A549 (cell line): ENCODE measurements at regions not wholly inside any gene's neighbourhood (a gene's known extent, or its start where the extent isn't known, plus 50 kb on each side); places are given as distances from the start of the nearest gene placed in this dataset.

Source experiments
- EP300 ChIP-seq, 2 experiments: fragments of >200 bp; sonication (Bioruptor Twin); formaldehyde crosslinking; IDR thresholded peaks; 2 replicates in 1 of 2; 3 replicates in 1 of 2; pipeline ENCODE4 v1.6.1; 2016 to 2017
- FOSB ChIP-seq: fragments of 250-450 bp; sonication (Bioruptor Pico); IDR thresholded peaks from 2 replicates; pipeline ENCODE4 v1.5.0; 2020; ENCODE audit warnings: mild to moderate bottlenecking, moderate library complexity
- MYC ChIP-seq: IDR thresholded peaks from 2 replicates; pipeline ENCODE4 v1.6.1; 2012; ENCODE audit warnings: mild to moderate bottlenecking, inconsistent platforms, low read length, improper control_type of control experiment, borderline replicate concordance
- POLR2AphosphoS2 ChIP-seq: conservative IDR thresholded peaks from 2 replicates; pipeline ENCODE4 v1.6.1; 2012; ENCODE audit warnings: low read length, improper control_type of control experiment, inconsistent platforms
- RAD21 ChIP-seq, 2 experiments: fragments of >200 bp in 1 of 2; sonication (Bioruptor Twin) in 1 of 2; formaldehyde crosslinking in 1 of 2; IDR thresholded peaks in 1 of 2; conservative IDR thresholded peaks in 1 of 2; 2 replicates in 1 of 2; 3 replicates in 1 of 2; pipeline ENCODE4 v1.6.1; 2012 to 2018; ENCODE audit warnings: inconsistent platforms in 1 of 2
- ZSCAN20 ChIP-seq: fragments of 250-450 bp; sonication (Bioruptor Pico); IDR thresholded peaks from 2 replicates; pipeline ENCODE4 v1.8.0; 2022; ENCODE audit warnings: mild to moderate bottlenecking, moderate library complexity
- TF ChIP-seq, protein P1 (sequence below): fragments of 250-450 bp; sonication (Bioruptor Pico); IDR thresholded peaks from 2 replicates; pipeline ENCODE4 v1.5.0; 2020; ENCODE audit warnings: low read depth, mild to moderate bottlenecking, moderate library complexity
- TF ChIP-seq, protein P2 (sequence below): fragments of >200 bp; sonication (Bioruptor Twin); formaldehyde crosslinking; IDR thresholded peaks from 3 replicates; pipeline ENCODE4 v1.5.1; 2016

DNA sequence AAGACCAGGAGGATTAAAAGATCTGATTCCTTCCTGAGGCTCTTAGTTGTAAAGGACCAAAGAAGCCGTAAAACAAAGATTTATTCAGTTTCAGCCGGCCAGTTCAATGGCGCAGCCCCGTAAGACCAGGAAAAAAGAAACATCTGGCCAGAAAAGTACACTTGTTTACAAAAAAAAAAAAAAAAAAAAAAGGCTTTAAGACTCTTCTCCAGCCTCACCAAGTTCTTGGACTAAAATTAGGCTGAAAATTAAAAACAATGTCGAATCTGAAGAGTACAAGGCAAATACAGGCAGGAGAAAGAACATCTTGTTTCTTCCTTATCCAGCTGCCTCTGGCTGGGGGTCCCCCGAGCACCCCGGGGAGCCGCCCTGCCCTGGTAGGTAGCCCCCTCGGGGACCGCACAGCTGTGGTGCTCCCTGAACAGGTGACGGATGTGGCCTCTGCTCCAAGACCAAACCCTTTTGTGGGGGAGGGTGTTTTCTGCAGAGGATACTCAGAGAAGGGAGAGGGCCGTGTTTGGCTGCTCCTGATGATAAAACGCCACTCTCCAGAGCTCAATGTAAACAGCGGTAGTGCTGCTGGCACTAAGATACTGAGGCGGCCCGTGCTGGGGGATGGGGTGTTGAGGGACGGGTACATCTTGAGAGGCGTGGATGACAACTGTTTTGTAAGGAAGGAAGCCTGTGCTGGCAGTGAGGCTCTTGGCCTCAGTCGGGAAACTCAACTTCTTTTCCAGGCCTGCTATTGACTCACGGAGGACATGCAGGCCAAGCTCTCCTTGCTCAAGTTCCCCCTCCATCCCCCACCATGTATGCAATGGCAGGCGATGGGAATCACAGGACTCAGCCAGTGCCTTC, 201.0 kb upstream of the DIO3 start:
- TF ChIP-seq FOSB (no peak), ZSCAN20 (no peak), POLR2AphosphoS2 (no peak), EP300 (IDR thresholded peaks at IDR 0.05) (no peak), RAD21 (conservative IDR thresholded peaks at IDR 0.05 in 1 of 2, IDR thresholded peaks at IDR 0.05 in 1 of 2) (no peak), MYC (no peak)
- TF ChIP-seq, protein P1, sequence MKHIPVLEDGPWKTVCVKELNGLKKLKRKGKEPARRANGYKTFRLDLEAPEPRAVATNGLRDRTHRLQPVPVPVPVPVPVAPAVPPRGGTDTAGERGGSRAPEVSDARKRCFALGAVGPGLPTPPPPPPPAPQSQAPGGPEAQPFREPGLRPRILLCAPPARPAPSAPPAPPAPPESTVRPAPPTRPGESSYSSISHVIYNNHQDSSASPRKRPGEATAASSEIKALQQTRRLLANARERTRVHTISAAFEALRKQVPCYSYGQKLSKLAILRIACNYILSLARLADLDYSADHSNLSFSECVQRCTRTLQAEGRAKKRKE (CRISPR knock-in tag), result no peak
- TF ChIP-seq, protein P2, sequence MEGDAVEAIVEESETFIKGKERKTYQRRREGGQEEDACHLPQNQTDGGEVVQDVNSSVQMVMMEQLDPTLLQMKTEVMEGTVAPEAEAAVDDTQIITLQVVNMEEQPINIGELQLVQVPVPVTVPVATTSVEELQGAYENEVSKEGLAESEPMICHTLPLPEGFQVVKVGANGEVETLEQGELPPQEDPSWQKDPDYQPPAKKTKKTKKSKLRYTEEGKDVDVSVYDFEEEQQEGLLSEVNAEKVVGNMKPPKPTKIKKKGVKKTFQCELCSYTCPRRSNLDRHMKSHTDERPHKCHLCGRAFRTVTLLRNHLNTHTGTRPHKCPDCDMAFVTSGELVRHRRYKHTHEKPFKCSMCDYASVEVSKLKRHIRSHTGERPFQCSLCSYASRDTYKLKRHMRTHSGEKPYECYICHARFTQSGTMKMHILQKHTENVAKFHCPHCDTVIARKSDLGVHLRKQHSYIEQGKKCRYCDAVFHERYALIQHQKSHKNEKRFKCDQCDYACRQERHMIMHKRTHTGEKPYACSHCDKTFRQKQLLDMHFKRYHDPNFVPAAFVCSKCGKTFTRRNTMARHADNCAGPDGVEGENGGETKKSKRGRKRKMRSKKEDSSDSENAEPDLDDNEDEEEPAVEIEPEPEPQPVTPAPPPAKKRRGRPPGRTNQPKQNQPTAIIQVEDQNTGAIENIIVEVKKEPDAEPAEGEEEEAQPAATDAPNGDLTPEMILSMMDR, result no peak
